SK-N-SH (cell line): ENCODE measurements at regions not wholly inside any gene's neighbourhood (a gene's known extent, or its start where the extent isn't known, plus 50 kb on each side); places are given as distances from the start of the nearest gene placed in this dataset.

ENCODE experiments used
- CTCF ChIA-PET: fragments of 300-600, 350-600 bp; formaldehyde crosslinking; extraction: SDS; loops from one replicate; lab custom pipeline; 2021; lab: Yijun Ruan, JAX
- POLR2A ChIA-PET: fragments of 350-600 bp; sonication (Branson Sonifier 250); formaldehyde crosslinking; extraction: SDS; loops from one replicate; lab custom pipeline; 2020; ENCODE audit warnings: antibody characterized with exemption, inconsistent platforms; lab: Yijun Ruan, JAX
- DNase-seq: peaks from one replicate; pipeline ENCODE4 v3.0.0; 2012
- H2AFZ ChIP-seq: fragments of 200-600 bp; sonication (generic); 2 replicates; pipeline ENCODE4 v1.8.1; 2016; ENCODE audit warnings: antibody characterized with exemption, mild to moderate bottlenecking, low read depth
- H3F3A ChIP-seq: fragments of 200-600 bp; sonication (generic); replicated peaks from 2 replicates; pipeline ENCODE3; 2016; ENCODE audit warnings: antibody characterized with exemption, mild to moderate bottlenecking; ENCODE audit not compliant: insufficient read depth
- H3K27ac ChIP-seq, 2 experiments: fragments of 200-500 bp in 1 of 2; fragments of 200-600 bp in 1 of 2; sonication (Bioruptor generic) in 1 of 2; sonication (generic), shearing (Covaris generic) in 1 of 2; 2 replicates each; pipeline versions ENCODE4 v1.5.1 to v1.6.1; 2014 to 2016; ENCODE audit warnings: low read depth in 2 of 2, inconsistent platforms in 1 of 2, low read length in 1 of 2, mild to moderate bottlenecking in 1 of 2, mixed read lengths in 1 of 2
- H3K27me3 ChIP-seq: fragments of 200-600 bp; sonication (generic), shearing (Covaris generic); 2 replicates; pipeline ENCODE4 v1.6.1; 2016; ENCODE audit warnings: mixed run types; ENCODE audit not compliant: insufficient read depth
- H3K36me3 ChIP-seq, 2 experiments: fragments of 200-500 bp in 1 of 2; fragments of 200-600 bp in 1 of 2; sonication (Bioruptor generic) in 1 of 2; sonication (generic) in 1 of 2; replicated peaks in 1 of 2; 2 replicates each; pipeline versions ENCODE3 to v1.5.1; 2014 to 2016; ENCODE audit warnings: low read length in 1 of 2, mild to moderate bottlenecking in 1 of 2; ENCODE audit not compliant: insufficient read depth in 2 of 2, control insufficient read depth in 1 of 2
- H3K4me1 ChIP-seq, 2 experiments: fragments of 200-500 bp in 1 of 2; fragments of 200-600 bp in 1 of 2; sonication (Bioruptor generic) in 1 of 2; sonication (generic), shearing (Covaris generic) in 1 of 2; 2 replicates each; pipeline versions ENCODE4 v1.5.1 to v1.6.1; 2014 to 2016; ENCODE audit warnings: low read depth in 1 of 2, low read length in 1 of 2, mixed run types in 1 of 2; ENCODE audit not compliant: insufficient read depth in 2 of 2, control insufficient read depth in 1 of 2
- H3K4me2 ChIP-seq: fragments of 200-600 bp; sonication (generic), shearing (Covaris generic); 2 replicates; pipeline ENCODE4 v1.6.1; 2017; ENCODE audit warnings: mixed run types
- H3K4me3 ChIP-seq, 2 experiments: fragments of 200-500 bp in 1 of 2; fragments of 200-600 bp in 1 of 2; sonication (Bioruptor generic) in 1 of 2; sonication (generic), shearing (Covaris generic) in 1 of 2; 2 replicates each; pipeline versions ENCODE4 v1.5.1 to v1.8.1; 2014 to 2016; ENCODE audit warnings: low read depth in 2 of 2, inconsistent platforms in 1 of 2, low read length in 1 of 2, mild to moderate bottlenecking in 1 of 2, mixed read lengths in 1 of 2, moderate library complexity in 1 of 2
- H3K79me2 ChIP-seq: fragments of 200-600 bp; sonication (generic); 2 replicates; pipeline ENCODE4 v1.8.1; 2017; ENCODE audit warnings: mild to moderate bottlenecking; ENCODE audit not compliant: insufficient read depth
- H3K9ac ChIP-seq: fragments of 200-600 bp; sonication (generic); 2 replicates; pipeline ENCODE4 v1.6.1; 2017; ENCODE audit warnings: mixed run types
- H3K9me2 ChIP-seq: fragments of 200-600 bp; sonication (generic); 2 replicates; pipeline ENCODE4 v1.6.1; 2017; ENCODE audit warnings: mixed run types
- H3K9me3 ChIP-seq: fragments of 200-600 bp; sonication (generic); 2 replicates; pipeline ENCODE4 v1.6.1; 2017; ENCODE audit warnings: mixed run types, mild to moderate bottlenecking, moderate library complexity
- H4K20me1 ChIP-seq: fragments of 200-600 bp; sonication (generic); 2 replicates; pipeline ENCODE4 v1.6.1; 2017; ENCODE audit warnings: mild to moderate bottlenecking, mixed run types; ENCODE audit not compliant: insufficient read depth
- EP300 ChIP-seq, 2 experiments: IDR thresholded peaks; 2 replicates each; pipeline versions ENCODE4 v1.4.0 to v1.6.1; 2012; ENCODE audit warnings: borderline replicate concordance in 1 of 2, low read depth in 1 of 2, low read length in 1 of 2
- FOXJ3 ChIP-seq: sonication (generic); formaldehyde crosslinking; IDR thresholded peaks from 2 replicates; pipeline ENCODE4 v1.5.1; 2020; ENCODE audit warnings: mild to moderate bottlenecking, missing genetic modification reagents
- GATA2 ChIP-seq: sonication (generic); formaldehyde crosslinking; IDR thresholded peaks from 2 replicates; pipeline ENCODE4 v1.5.0; 2020; ENCODE audit warnings: mild to moderate bottlenecking, missing genetic modification reagents
- JUND ChIP-seq: IDR thresholded peaks from 2 replicates; pipeline ENCODE4 v1.4.0; 2012
- MEF2A ChIP-seq: IDR thresholded peaks from 2 replicates; pipeline ENCODE4 v1.4.0; 2012; ENCODE audit warnings: low read depth, borderline replicate concordance
- MXI1 ChIP-seq: IDR thresholded peaks from 2 replicates; pipeline ENCODE4 v1.6.1; 2012; ENCODE audit warnings: mild to moderate bottlenecking, low read depth, low read length, improper control_type of control experiment
- PBX3 ChIP-seq: IDR thresholded peaks from 2 replicates; pipeline ENCODE4; 2012
- POLR2AphosphoS5 ChIP-seq: IDR thresholded peaks from 2 replicates; pipeline ENCODE4 v1.6.1; 2012; ENCODE audit warnings: low read depth, low read length
- RCOR1 ChIP-seq: fragments of 150-350 bp; IDR thresholded peaks from 2 replicates; pipeline ENCODE4 v1.6.1; 2017; ENCODE audit warnings: antibody characterized with exemption, low read length
- RXRA ChIP-seq: IDR thresholded peaks from 2 replicates; pipeline ENCODE4 v1.4.0; 2012; ENCODE audit warnings: low read depth, mild to moderate bottlenecking, borderline replicate concordance
- SMC3 ChIP-seq: IDR thresholded peaks from 2 replicates; pipeline ENCODE4 v1.6.1; 2012; ENCODE audit warnings: low read depth, low read length, improper control_type of control experiment
- TCF12 ChIP-seq: IDR thresholded peaks from 2 replicates; pipeline ENCODE4 v1.4.0; 2012
- TEAD4 ChIP-seq: IDR thresholded peaks from 2 replicates; pipeline ENCODE4 v1.4.0; 2012; ENCODE audit warnings: mild to moderate bottlenecking, borderline replicate concordance; ENCODE audit not compliant: insufficient read depth
- USF1 ChIP-seq: IDR thresholded peaks from 2 replicates; pipeline ENCODE4 v1.4.0; 2012; ENCODE audit warnings: low read depth, borderline replicate concordance
- YY1 ChIP-seq: IDR thresholded peaks from 2 replicates; pipeline ENCODE4 v1.4.0; 2012; ENCODE audit warnings: low read depth, mild to moderate bottlenecking
- ZBTB33 ChIP-seq: IDR thresholded peaks from 2 replicates; pipeline ENCODE4 v1.4.0; 2012; ENCODE audit warnings: low read depth, borderline replicate concordance
- WGBS: methylation state at CpG from one replicate; pipeline ENCODE4 v1.1.6; 2017; ENCODE audit warnings: low lambda C conversion rate; 5-methylcytosine and 5-hydroxymethylcytosine counted together

GRCh38 chr1:29506678-29507225 lies 270.4 kb downstream of the PTPRU start:
- CTCF ChIA-PET: interaction anchor here (0.6 to 0.7 kb wide), 2 partner anchors 200 to 266 kb away, joined by 3 read pairs; no protein-coding TSS in a partner anchor
- WGBS: 46% methylated on average over 11 of the region's 12 CpGs
- no peaks in the 10 kb centered on the region; the same call in 1 of the 2 replicates for H3K27me3 ChIP-seq
- H3F3A ChIP-seq: no peaks in the 10 kb centered on the region
- no peak overlapping the region for H3K9ac ChIP-seq
- TF ChIP-seq RCOR1 (no peak), MEF2A (no peak), RXRA (no peak), TEAD4 (no peak), POLR2AphosphoS5 (no peak), USF1 (no peak), SMC3 (no peak), YY1 (no peak), TCF12 (no peak), JUND (no peak), FOXJ3 (CRISPR knock-in tag) (no peak), ZBTB33 (no peak), PBX3 (no peak), EP300 (IDR thresholded peaks at IDR 0.05; ENCODE audit: borderline replicate concordance in 1 of 2, low read depth in 1 of 2, low read length in 1 of 2) (no peak), GATA2 (CRISPR knock-in tag) (no peak), MXI1 (no peak)
- no peak overlapping the region for H2AFZ ChIP-seq
- H3K36me3 ChIP-seq: no peaks in the 10 kb centered on the region
- H4K20me1 ChIP-seq: no peaks in the 10 kb centered on the region
- DNase-seq: no peak
- POLR2A ChIA-PET: no interaction called here
- H3K4me3 ChIP-seq: no peak overlapping the region
- H3K4me2 ChIP-seq: no peak overlapping the region
- H3K9me2 ChIP-seq: no peaks in the 10 kb centered on the region
- H3K79me2 ChIP-seq: no peaks in the 10 kb centered on the region
- peaks cover 0 to 31% of the 10 kb centered on the region in 2 experiments; a peak in 1 of 4 replicates for H3K4me1 ChIP-seq
- H3K27ac ChIP-seq: no peak overlapping the region
- no peaks in the 10 kb centered on the region for H3K9me3 ChIP-seq
